Panc1 (cell line): ENCODE measurements at regions not wholly inside any gene's neighbourhood (a gene's known extent, or its start where the extent isn't known, plus 50 kb on each side); places are given as distances from the start of the nearest gene placed in this dataset.

ENCODE experiments used
- ATAC-seq: fragments of 200-7000 bp; cut with Tn5 transposase; 2 replicates; pipeline ENCODE4 v1.9.1; 2020; ENCODE audit warnings: mild to moderate bottlenecking, moderate library complexity
- BruUV-seq: library from RNA; stranded (reverse); fragments of 400-500 nt; replicated peaks from 2 replicates; lab custom pipeline; 2021; lab: Mats Ljungman, UMichigan
- CTCF ChIA-PET: fragments of 300-600 bp; sonication (Branson Sonifier 250); formaldehyde crosslinking; loops from one replicate; lab custom pipeline; 2022; ENCODE audit warnings: antibody characterized with exemption; lab: Charles Lee
- POLR2A ChIA-PET: fragments of 300-600 bp; sonication (Branson Sonifier 250); formaldehyde crosslinking; loops from one replicate; lab custom pipeline; 2022; ENCODE audit warnings: antibody characterized with exemption; lab: Charles Lee
- DNase-seq: peaks from one replicate; pipeline ENCODE4 v3.0.0-alpha.2; 2010; ENCODE audit warnings: low read depth, low spot score
- H3K27ac ChIP-seq: 2 replicates; pipeline ENCODE4 v1.5.1; 2011; ENCODE audit warnings: mild to moderate bottlenecking, low read length, inconsistent platforms
- H3K27me3 ChIP-seq: fragments of 200-500 bp; sonication (Bioruptor generic); 2 replicates; pipeline ENCODE4 v1.6.0; 2014; ENCODE audit warnings: low read length, inconsistent platforms; ENCODE audit not compliant: control insufficient read depth, insufficient read depth
- H3K36me3 ChIP-seq: fragments of 200-500 bp; sonication (Bioruptor generic); 2 replicates; pipeline ENCODE4 v1.5.1; 2014; ENCODE audit warnings: inconsistent platforms, mild to moderate bottlenecking, low read length, moderate library complexity; ENCODE audit not compliant: control insufficient read depth, insufficient read depth
- H3K4me1 ChIP-seq: 2 replicates; pipeline ENCODE4 v1.5.1; 2011; ENCODE audit warnings: inconsistent platforms, mild to moderate bottlenecking, low read length, moderate library complexity; ENCODE audit not compliant: control insufficient read depth, insufficient read depth
- H3K4me3 ChIP-seq, 2 experiments: 2 replicates each; pipeline ENCODE4 v1.5.1; 2011 to 2012; ENCODE audit warnings: low read depth in 2 of 2, low read length in 2 of 2, mild to moderate bottlenecking in 2 of 2, inconsistent platforms in 1 of 2, moderate library complexity in 1 of 2
- H3K9me3 ChIP-seq: fragments of 200-500 bp; sonication (Bioruptor generic); 2 replicates; pipeline ENCODE4 v1.5.1; 2014; ENCODE audit warnings: low read depth, mild to moderate bottlenecking, inconsistent platforms, low read length, moderate library complexity; ENCODE audit not compliant: control insufficient read depth, insufficient read depth
- POLR2AphosphoS5 ChIP-seq: IDR thresholded peaks from 2 replicates; pipeline ENCODE4 v1.6.1; 2012; ENCODE audit warnings: mild to moderate bottlenecking, low read depth, low read length, moderate library complexity
- SIN3A ChIP-seq: IDR thresholded peaks from 2 replicates; pipeline ENCODE4 v1.6.1; 2012; ENCODE audit warnings: low read depth, mild to moderate bottlenecking, low read length, moderate library complexity, borderline replicate concordance; ENCODE audit not compliant: insufficient read depth
- TCF7L2 ChIP-seq: IDR thresholded peaks from 2 replicates; pipeline ENCODE4 v1.6.1; 2011; ENCODE audit warnings: mild to moderate bottlenecking, low read depth, low read length, inconsistent platforms
- in situ Hi-C: cut with HindIII; loops from 2 replicates; pipeline ENCODE4 v1.10.0; 2016; ENCODE audit warnings: low sequenced_read_pairs, low pct_unique_long_range_greater_than_20kb
- intact Hi-C: fragments of 100-400 bp; cut with micrococcal nuclease; formaldehyde crosslinking; loops from one replicate; pipeline ENCODE4 v1.10.0; 2022; ENCODE audit not compliant: unreplicated experiment
- TF ChIP-seq, protein P1 (sequence below), 2 experiments: IDR thresholded peaks; 2 replicates each; pipeline ENCODE4 v1.6.1; 2011 to 2012; ENCODE audit warnings: low read depth in 2 of 2, control low read depth in 1 of 2, low read length in 1 of 2, mild to moderate bottlenecking in 1 of 2, moderate library complexity in 1 of 2; ENCODE audit not compliant: insufficient read depth in 1 of 2
- TF ChIP-seq, protein P2 (sequence below): fragments of 450-650 bp; IDR thresholded peaks from 2 replicates; pipeline ENCODE4 v1.5.1; 2017; ENCODE audit warnings: mild to moderate bottlenecking

DNA sequence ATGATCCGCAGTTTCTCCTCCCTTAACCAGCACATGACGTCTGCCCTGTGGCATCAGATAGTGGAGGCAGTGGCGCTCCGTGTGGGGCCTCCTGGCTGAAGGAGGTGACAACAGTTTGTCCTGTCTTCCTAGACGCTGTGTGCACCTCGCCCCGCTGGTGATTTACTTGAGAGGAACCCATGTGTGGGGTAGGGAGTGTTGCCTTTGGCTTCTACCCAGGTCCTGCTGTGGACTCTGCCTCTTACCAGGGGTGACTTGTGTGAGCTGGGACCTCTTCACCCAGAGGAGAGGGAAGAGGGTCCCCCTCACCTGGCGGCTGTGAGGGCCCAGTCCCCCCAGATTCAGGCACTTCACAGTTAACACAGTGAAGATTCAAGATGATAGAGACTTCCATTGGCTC, 77.6 kb downstream of the TMEM18 start:
- no TSS peak for BruUV-seq
- Histone ChIP-seq H3K36me3 (no peaks in the 10 kb centered on the region), H3K4me1 (no peaks in the 10 kb centered on the region; the same call in 1 of the 2 replicates), H3K27me3 (no peaks in the 10 kb centered on the region), H3K27ac (no peak overlapping the region), H3K9me3 (no peaks in the 10 kb centered on the region), H3K4me3 (no peak overlapping the region)
- ChIA-PET POLR2A (no interaction called here), CTCF (no interaction called here)
- TF ChIP-seq POLR2AphosphoS5 = no peak
- TF ChIP-seq, protein P1, sequence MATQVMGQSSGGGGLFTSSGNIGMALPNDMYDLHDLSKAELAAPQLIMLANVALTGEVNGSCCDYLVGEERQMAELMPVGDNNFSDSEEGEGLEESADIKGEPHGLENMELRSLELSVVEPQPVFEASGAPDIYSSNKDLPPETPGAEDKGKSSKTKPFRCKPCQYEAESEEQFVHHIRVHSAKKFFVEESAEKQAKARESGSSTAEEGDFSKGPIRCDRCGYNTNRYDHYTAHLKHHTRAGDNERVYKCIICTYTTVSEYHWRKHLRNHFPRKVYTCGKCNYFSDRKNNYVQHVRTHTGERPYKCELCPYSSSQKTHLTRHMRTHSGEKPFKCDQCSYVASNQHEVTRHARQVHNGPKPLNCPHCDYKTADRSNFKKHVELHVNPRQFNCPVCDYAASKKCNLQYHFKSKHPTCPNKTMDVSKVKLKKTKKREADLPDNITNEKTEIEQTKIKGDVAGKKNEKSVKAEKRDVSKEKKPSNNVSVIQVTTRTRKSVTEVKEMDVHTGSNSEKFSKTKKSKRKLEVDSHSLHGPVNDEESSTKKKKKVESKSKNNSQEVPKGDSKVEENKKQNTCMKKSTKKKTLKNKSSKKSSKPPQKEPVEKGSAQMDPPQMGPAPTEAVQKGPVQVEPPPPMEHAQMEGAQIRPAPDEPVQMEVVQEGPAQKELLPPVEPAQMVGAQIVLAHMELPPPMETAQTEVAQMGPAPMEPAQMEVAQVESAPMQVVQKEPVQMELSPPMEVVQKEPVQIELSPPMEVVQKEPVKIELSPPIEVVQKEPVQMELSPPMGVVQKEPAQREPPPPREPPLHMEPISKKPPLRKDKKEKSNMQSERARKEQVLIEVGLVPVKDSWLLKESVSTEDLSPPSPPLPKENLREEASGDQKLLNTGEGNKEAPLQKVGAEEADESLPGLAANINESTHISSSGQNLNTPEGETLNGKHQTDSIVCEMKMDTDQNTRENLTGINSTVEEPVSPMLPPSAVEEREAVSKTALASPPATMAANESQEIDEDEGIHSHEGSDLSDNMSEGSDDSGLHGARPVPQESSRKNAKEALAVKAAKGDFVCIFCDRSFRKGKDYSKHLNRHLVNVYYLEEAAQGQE (IDR thresholded peaks at IDR 0.05; ENCODE audit: insufficient read depth in 1 of 2, low read depth in 2 of 2, low read length in 1 of 2) = no peak
- TF ChIP-seq SIN3A = no peak
- no peak for TF ChIP-seq TCF7L2
- TF ChIP-seq, protein P2, sequence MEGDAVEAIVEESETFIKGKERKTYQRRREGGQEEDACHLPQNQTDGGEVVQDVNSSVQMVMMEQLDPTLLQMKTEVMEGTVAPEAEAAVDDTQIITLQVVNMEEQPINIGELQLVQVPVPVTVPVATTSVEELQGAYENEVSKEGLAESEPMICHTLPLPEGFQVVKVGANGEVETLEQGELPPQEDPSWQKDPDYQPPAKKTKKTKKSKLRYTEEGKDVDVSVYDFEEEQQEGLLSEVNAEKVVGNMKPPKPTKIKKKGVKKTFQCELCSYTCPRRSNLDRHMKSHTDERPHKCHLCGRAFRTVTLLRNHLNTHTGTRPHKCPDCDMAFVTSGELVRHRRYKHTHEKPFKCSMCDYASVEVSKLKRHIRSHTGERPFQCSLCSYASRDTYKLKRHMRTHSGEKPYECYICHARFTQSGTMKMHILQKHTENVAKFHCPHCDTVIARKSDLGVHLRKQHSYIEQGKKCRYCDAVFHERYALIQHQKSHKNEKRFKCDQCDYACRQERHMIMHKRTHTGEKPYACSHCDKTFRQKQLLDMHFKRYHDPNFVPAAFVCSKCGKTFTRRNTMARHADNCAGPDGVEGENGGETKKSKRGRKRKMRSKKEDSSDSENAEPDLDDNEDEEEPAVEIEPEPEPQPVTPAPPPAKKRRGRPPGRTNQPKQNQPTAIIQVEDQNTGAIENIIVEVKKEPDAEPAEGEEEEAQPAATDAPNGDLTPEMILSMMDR = no peak
- DNase-seq (no peak), ATAC-seq (no peak)
- in situ Hi-C loops (no loop called here), intact Hi-C loops (no loop called here)

DNA sequence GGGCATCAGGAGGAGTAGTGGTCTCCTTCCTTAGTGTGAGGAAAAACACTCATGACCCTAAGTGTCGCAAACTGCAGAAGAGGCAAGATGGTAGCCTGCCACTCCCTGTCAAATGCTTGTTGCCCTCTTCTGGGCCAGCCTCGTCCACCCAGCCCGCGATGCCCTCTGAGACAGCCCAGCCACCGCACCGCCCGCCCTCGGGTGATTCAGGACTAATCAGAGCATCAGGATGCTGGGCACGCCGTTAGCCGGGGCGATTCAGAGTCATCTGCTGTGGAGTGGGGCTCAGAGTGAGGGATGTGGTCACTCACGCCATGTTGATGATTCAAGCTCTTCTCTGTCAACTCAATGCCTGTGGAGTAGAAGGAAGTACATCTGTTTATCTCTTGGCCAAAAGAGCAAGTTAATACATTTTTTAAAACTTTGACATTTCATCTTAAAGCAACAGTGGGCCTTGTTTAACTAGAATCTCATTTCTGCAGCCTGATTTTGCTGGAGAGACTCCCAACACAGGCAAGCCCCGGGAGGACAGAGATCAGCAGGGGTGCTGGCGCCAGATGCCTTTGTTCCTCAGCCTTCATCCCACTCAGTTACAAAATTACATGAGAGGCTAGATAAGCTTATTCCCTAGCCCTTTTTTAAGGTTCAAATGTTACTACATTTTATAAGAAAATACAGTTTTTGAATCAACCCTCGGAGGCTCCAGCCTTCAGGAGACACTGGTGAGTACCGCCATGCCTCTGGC, 79.0 kb downstream of the TMEM18 start:
- POLR2A ChIA-PET = no interaction called here
- in situ Hi-C loops (no loop called here), intact Hi-C loops (no loop called here)

More for the DNA sequence above, 79.0 kb downstream of the TMEM18 start:
- Histone ChIP-seq H3K4me1 (no peaks in the 10 kb centered on the region; the same call in 1 of the 2 replicates), H3K27me3 (no peaks in the 10 kb centered on the region), H3K36me3 (no peaks in the 10 kb centered on the region), H3K4me3 (no peak overlapping the region), H3K9me3 (no peaks in the 10 kb centered on the region), H3K27ac (no peak overlapping the region)
- TF ChIP-seq SIN3A = no peak
- no peak for TF ChIP-seq POLR2AphosphoS5
- no peak for TF ChIP-seq TCF7L2
- TF ChIP-seq, protein P2 = no peak
- TF ChIP-seq, protein P1 (IDR thresholded peaks at IDR 0.05; ENCODE audit: insufficient read depth in 1 of 2, low read depth in 2 of 2, low read length in 1 of 2) = no peak
- ATAC-seq (no peak), DNase-seq (no peak)
- BruUV-seq = no TSS peak
- CTCF ChIA-PET = no interaction called here
